Effector memory CD4-positive, alpha-beta T cell (primary cell): ENCODE measurements at regions not wholly inside any gene's neighbourhood (a gene's known extent, or its start where the extent isn't known, plus 50 kb on each side); places are given as distances from the start of the nearest gene placed in this dataset.

Experiments
- DNase-seq, 3 donors: peaks; one replicate each; pipeline ENCODE4 v3.0.0-alpha.2; 2020
- H3K27ac ChIP-seq: 2 replicates; pipeline ENCODE4 v1.7.0; 2013; ENCODE audit warnings: mild to moderate bottlenecking, low read length, moderate library complexity; ENCODE audit not compliant: insufficient read depth, poor library complexity, severe bottlenecking
- H3K27me3 ChIP-seq: replicated peaks from 2 replicates; pipeline ENCODE4 v1.7.0; 2013; ENCODE audit warnings: mild to moderate bottlenecking, low read length; ENCODE audit not compliant: insufficient read depth, control insufficient read depth, poor library complexity, severe bottlenecking
- H3K36me3 ChIP-seq: 2 replicates; pipeline ENCODE4 v1.7.0; 2013; ENCODE audit warnings: mild to moderate bottlenecking, low read length, moderate library complexity; ENCODE audit not compliant: control insufficient read depth, insufficient read depth
- H3K4me1 ChIP-seq: 2 replicates; pipeline ENCODE4 v1.7.0; 2013; ENCODE audit warnings: low read length, mild to moderate bottlenecking; ENCODE audit not compliant: control insufficient read depth, insufficient read depth, poor library complexity, severe bottlenecking
- H3K4me3 ChIP-seq: 2 replicates; pipeline ENCODE4 v1.7.0; 2013; ENCODE audit warnings: low read length, low read depth, mild to moderate bottlenecking; ENCODE audit not compliant: insufficient read depth, poor library complexity, severe bottlenecking
- H3K9me3 ChIP-seq: 2 replicates; pipeline ENCODE4 v1.7.0; 2013; ENCODE audit warnings: mild to moderate bottlenecking, low read length, moderate library complexity; ENCODE audit not compliant: control insufficient read depth

DNA sequence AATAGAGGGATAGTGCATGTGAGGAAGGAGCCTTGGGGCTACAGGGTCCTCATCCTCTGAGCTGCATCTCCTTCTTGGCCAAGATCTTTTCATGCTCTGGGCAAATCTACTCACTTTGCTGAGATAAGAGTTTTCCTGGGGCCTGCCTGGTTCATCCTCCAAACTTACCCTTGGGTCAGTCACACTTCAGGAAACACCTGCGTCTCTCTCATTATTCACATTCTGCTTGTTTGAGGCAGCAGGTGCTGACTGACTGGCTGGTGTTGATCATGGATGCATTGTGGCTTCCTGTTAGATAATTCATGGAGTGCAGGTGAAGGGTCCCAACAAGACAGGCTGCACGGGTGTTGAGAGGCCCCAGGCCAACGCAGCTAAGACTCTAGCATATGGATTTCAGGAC lies 162.6 kb downstream of the SALL1 start:
- Histone ChIP-seq H3K4me3 (no peak overlapping the region), H3K4me1 (no peaks in the 10 kb centered on the region), H3K27me3 (no peaks in the 10 kb centered on the region), H3K27ac (no peak overlapping the region), H3K9me3 (no peaks in the 10 kb centered on the region), H3K36me3 (no peaks in the 10 kb centered on the region)
- DNase-seq, result no peak

DNA sequence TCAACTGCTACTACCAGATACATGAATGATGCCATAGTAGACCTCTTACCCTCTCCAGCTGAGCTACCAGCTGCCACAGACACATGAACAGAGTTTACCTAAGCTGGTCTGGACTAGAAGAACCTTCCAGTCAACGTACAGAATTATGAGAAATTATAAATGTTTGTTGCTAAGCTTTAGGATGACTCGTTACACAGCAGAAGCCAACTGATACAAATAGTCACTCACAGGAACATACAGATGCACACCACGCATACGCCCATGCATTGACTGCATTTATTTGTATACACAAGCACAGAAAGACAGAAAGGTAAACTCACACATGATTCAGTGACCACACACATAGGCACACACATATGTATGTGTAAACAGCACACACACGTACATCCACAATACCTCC lies 164.6 kb downstream of the SALL1 start:
- no peaks in the 10 kb centered on the region for H3K9me3 ChIP-seq
- DNase-seq, result no peak
- no peaks in the 10 kb centered on the region for H3K4me1 ChIP-seq
- no peaks in the 10 kb centered on the region for H3K27me3 ChIP-seq
- no peak overlapping the region for H3K27ac ChIP-seq
- H3K36me3 ChIP-seq, result no peaks in the 10 kb centered on the region
- H3K4me3 ChIP-seq, result no peak overlapping the region

DNA sequence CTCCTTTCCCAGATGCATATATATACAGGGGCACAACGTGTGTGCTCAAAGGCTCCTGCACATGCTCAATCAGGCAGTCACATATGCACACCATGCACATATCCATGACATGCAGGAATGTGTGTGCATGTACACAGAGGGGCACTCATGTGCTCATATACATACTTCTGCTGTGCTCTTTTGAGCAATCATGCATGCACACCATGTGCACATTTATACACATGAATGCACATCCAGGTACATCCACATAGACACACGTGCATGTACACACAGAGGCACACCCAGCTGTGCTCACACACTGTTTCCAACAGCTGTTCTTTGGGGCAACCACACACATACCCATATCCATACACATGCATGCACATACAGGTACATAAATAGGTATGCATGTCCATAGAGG lies 165.3 kb downstream of the SALL1 start:
- Histone ChIP-seq H3K4me1 (no peaks in the 10 kb centered on the region), H3K27ac (no peak overlapping the region), H3K27me3 (no peaks in the 10 kb centered on the region), H3K36me3 (no peaks in the 10 kb centered on the region), H3K4me3 (no peak overlapping the region), H3K9me3 (no peaks in the 10 kb centered on the region)
- DNase-seq, result no peak

DNA sequence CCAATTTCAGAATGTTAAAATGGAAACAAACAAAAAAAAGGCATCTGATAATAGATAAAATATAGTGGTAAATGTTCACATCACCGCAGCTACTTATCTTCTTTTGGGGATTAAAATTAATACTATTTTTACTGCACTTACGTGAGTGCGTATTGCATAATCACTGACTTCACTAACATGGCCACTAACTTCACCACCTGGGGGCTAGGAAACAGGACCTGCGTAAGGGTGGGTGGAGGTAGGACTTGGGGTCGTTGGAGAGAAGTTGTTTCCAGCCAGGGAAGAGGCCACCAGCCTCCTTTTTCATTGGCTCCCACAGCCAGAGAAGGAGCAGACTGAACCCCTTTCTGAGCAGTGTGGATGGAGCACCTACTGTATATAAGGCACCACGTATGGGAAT lies 166.4 kb downstream of the SALL1 start:
- no peaks in the 10 kb centered on the region for H3K9me3 ChIP-seq
- no peak overlapping the region for H3K27ac ChIP-seq
- no peaks in the 10 kb centered on the region for H3K4me1 ChIP-seq
- no peak overlapping the region for H3K4me3 ChIP-seq
- no peaks in the 10 kb centered on the region for H3K36me3 ChIP-seq
- H3K27me3 ChIP-seq, result no peaks in the 10 kb centered on the region
- no peak for DNase-seq

DNA sequence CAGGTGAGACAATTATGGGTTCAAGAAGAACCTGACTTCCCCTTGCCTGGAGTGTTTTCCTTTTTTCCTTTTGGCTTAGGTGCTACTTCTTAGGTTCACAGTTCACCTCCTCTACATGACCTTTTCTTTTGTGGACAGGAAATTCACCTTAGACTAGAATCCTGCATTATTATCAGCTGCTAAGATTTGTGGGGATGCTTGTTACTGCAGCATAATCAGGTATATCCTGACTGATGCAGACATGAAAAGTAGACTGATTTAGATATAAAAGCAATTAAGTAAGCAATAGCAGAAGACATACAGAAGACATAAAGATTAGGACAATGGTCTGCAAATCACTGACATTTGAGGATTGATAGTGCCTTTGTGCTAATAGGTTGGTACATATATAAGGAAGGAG lies 168.3 kb downstream of the SALL1 start:
- no peaks in the 10 kb centered on the region for H3K36me3 ChIP-seq
- no peaks in the 10 kb centered on the region for H3K9me3 ChIP-seq
- no peaks in the 10 kb centered on the region for H3K4me1 ChIP-seq
- H3K4me3 ChIP-seq, result no peak overlapping the region
- H3K27me3 ChIP-seq, result no peaks in the 10 kb centered on the region
- no peak overlapping the region for H3K27ac ChIP-seq
- DNase-seq, result no peak

DNA sequence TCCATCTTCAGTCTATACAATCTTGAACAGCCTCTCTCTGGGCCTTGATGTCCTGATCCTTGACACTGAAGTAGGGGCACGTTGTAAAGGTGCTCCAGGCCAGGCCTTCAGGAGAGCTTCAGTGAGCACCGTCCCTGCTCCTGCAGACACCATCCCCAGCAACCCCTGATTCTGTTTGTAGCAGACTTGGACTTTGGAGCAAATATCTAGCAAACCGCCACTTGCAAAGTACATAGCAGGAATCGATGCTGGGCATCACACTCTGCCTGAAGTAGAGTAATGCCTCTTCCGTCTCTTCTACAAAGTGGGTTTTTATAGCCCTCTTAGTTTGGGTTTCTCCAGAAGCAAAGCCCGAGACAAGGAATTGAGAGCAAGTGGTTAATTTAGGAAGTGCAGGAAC lies 169.1 kb downstream of the SALL1 start:
- Histone ChIP-seq H3K27me3 (no peaks in the 10 kb centered on the region), H3K9me3 (no peaks in the 10 kb centered on the region), H3K4me3 (no peak overlapping the region), H3K27ac (no peak overlapping the region), H3K36me3 (no peaks in the 10 kb centered on the region), H3K4me1 (no peaks in the 10 kb centered on the region)
- DNase-seq, result no peak

DNA sequence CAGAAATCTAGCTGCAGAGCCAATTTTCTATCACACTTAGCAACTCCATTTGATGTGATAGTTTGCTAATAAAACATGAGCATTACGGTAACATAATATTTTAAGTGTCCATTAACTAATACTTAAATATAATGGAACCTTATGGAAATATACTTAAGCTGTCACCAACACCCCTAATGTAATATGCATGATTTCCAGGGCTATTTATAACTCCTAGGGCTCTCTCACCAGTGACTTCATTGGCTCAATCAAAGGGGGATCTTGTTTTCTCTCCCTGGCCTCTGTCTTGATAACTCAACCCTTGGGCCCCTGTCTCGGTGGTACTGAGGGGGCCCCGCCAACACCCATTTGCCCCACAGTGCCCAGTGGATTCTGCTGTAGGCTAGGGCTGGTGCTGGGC lies 170.4 kb downstream of the SALL1 start:
- Histone ChIP-seq H3K27me3 (no peaks in the 10 kb centered on the region), H3K9me3 (no peaks in the 10 kb centered on the region), H3K4me3 (no peak overlapping the region), H3K36me3 (no peaks in the 10 kb centered on the region), H3K27ac (no peak overlapping the region), H3K4me1 (no peaks in the 10 kb centered on the region)
- no peak for DNase-seq

DNA sequence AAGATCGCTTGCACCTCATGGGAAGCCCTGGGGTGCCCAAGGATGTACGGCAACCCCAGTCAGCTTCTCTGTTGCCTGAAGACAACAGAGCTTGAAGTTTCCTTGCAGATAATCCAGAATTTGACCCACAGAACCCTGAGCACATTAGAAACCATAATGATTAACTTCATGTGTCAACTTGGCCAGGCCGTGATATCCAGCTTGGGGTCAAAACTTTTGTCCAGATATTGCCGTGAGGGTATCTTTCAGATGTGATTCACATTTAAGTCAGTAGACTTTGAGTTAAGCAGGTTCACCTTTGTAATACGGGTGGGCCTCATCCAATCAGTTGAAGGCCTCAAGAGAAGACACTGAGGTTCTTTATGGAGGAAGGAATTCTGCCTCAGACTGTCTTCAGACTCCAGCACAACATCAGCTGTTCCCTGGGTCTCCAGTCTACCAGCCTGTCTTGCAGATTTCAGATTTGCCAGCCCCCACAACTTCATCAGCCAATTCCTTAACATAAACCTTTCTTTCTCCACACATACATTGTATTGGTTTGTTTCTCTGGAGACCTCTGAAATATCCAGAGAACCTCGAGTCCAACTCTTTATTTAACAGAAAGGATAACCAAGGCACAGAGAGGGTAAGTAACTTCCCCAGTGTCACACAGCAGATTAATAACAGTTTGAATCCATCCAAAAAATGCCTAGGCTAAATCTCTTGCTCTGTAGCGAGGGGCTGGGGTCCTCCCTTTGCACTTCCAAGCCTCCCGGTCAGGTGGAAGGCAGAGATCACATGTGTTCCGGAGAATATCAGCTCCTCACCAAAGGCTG lies 171.1 kb downstream of the SALL1 start:
- no peak for DNase-seq
- Histone ChIP-seq H3K36me3 (no peaks in the 10 kb centered on the region), H3K4me1 (no peaks in the 10 kb centered on the region), H3K4me3 (no peak overlapping the region), H3K27me3 (no peaks in the 10 kb centered on the region), H3K27ac (no peak overlapping the region), H3K9me3 (no peaks in the 10 kb centered on the region)

DNA sequence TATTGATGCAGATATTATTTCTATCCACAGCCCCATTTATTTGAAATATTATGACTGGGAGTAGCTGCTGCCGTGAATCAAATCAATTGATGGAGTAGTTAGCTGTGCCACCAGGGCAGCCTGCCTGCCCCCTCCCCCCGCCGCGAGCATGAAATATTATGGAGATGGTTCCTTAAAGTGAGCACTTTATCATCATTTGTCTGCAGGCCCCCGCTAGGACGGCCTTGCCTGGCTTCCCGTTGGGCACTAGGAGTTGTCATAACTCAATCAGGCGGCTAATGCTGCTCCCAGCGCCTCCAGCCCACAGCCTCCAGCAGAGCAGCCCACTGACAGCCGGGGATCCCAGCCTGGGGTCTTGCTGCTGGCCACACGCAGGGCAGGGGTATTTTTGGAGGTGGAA lies 173.9 kb downstream of the SALL1 start:
- Histone ChIP-seq H3K36me3 (no peaks in the 10 kb centered on the region), H3K4me1 (no peaks in the 10 kb centered on the region), H3K4me3 (no peak overlapping the region), H3K27me3 (no peaks in the 10 kb centered on the region), H3K9me3 (no peaks in the 10 kb centered on the region), H3K27ac (no peak overlapping the region)
- no peak for DNase-seq

DNA sequence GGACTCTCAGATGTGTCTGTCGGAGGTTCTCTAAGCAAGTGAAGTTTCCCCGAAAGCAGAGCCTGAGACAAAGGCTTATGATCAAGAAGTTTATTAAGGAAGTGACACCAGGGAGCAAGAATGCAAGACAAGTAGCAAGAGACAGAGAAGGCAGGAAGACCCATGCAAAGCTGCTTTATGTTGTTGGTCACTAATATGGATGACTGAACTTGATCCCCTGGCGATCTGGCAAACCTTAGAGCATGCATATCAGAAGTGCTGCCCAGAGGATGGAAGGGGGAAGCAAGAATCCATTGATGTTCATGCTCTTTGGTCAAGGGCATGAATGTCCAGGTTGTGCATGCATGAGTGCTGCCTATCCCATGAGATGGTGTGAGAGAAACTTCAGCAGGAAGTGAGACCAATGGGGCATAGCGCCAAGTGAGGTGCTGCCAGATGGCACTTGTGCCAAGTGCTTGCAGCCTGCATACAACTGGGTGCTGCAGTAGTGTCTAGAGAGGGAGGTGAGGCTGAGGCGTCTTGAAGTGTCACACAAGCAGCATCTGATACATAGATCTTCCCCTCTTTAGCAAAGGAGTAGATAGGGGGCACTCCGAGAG lies 176.5 kb downstream of the SALL1 start:
- H3K27ac ChIP-seq, result no peak overlapping the region
- no peaks in the 10 kb centered on the region for H3K4me1 ChIP-seq
- no peaks in the 10 kb centered on the region for H3K36me3 ChIP-seq
- DNase-seq, result no peak
- H3K27me3 ChIP-seq, result no peaks in the 10 kb centered on the region
- no peak overlapping the region for H3K4me3 ChIP-seq
- H3K9me3 ChIP-seq, result no peaks in the 10 kb centered on the region
